A673 (cell line): ENCODE measurements at regions not wholly inside any gene's neighbourhood (a gene's known extent, or its start where the extent isn't known, plus 50 kb on each side); places are given as distances from the start of the nearest gene placed in this dataset.

Experiments
- BruUV-seq: library from RNA; stranded (reverse); fragments of 400-500 nt; replicated peaks from 2 replicates; lab custom pipeline; 2021; lab: Mats Ljungman, UMichigan
- CTCF ChIA-PET: fragments of 300-600 bp; sonication (Branson Sonifier 250); formaldehyde crosslinking; loops from one replicate; lab custom pipeline; 2022; ENCODE audit warnings: antibody characterized with exemption; lab: Charles Lee
- POLR2A ChIA-PET: fragments of 300-600 bp; sonication (Branson Sonifier 250); formaldehyde crosslinking; loops from one replicate; lab custom pipeline; 2022; ENCODE audit warnings: antibody characterized with exemption; ENCODE audit not compliant: low non-redundant PET; lab: Charles Lee
- DNase-seq: peaks from one replicate; pipeline ENCODE4 v3.0.0-alpha.2; 2015; ENCODE audit warnings: low spot score
- H3K27ac ChIP-seq: fragments of 200-600 bp; sonication (generic); 2 replicates; pipeline ENCODE4 v1.5.1; 2016; ENCODE audit warnings: mixed run types, low read depth, mild to moderate bottlenecking, mixed read lengths, antibody characterized with exemption, low read length; ENCODE audit not compliant: poor library complexity, severe bottlenecking
- H3K27me3 ChIP-seq: fragments of 200-600 bp; sonication (generic); replicated peaks from 2 replicates; pipeline ENCODE4 v1.6.1; 2017; ENCODE audit warnings: mixed run types, low read depth, mild to moderate bottlenecking, mixed read lengths, antibody characterized with exemption, low read length; ENCODE audit not compliant: insufficient read depth, poor library complexity
- H3K36me3 ChIP-seq: fragments of 200-600 bp; sonication (generic); 2 replicates; pipeline ENCODE4 v1.6.1; 2016; ENCODE audit warnings: mixed run types, mild to moderate bottlenecking, mixed read lengths, antibody characterized with exemption, low read length; ENCODE audit not compliant: insufficient read depth, poor library complexity, severe bottlenecking
- H3K4me1 ChIP-seq: fragments of 200-600 bp; sonication (generic); 2 replicates; pipeline ENCODE4 v1.6.1; 2017; ENCODE audit warnings: mixed run types, mild to moderate bottlenecking, mixed read lengths, antibody characterized with exemption, low read length; ENCODE audit not compliant: insufficient read depth, poor library complexity, severe bottlenecking
- H3K4me3 ChIP-seq: fragments of 200-600 bp; sonication (generic); 2 replicates; pipeline ENCODE4 v1.5.1; 2016; ENCODE audit warnings: low read depth, mixed run types, mild to moderate bottlenecking, mixed read lengths, low read length; ENCODE audit not compliant: poor library complexity, severe bottlenecking
- H3K9me3 ChIP-seq: fragments of 200-600 bp; sonication (generic); 2 replicates; pipeline ENCODE4 v1.6.1; 2016; ENCODE audit warnings: mixed run types, low read depth, mild to moderate bottlenecking, mixed read lengths, antibody characterized with exemption, low read length; ENCODE audit not compliant: poor library complexity, severe bottlenecking
- EZH2 ChIP-seq: fragments of 200-600 bp; sonication (generic); IDR thresholded peaks from 2 replicates; pipeline ENCODE4 v1.6.1; 2017; ENCODE audit warnings: borderline replicate concordance, low read depth, mild to moderate bottlenecking, mixed read lengths, antibody characterized with exemption, low read length; ENCODE audit not compliant: poor library complexity, severe bottlenecking
- intact Hi-C: fragments of 100-400 bp; cut with micrococcal nuclease; formaldehyde crosslinking; loops from one replicate; pipeline ENCODE4 v1.10.0; 2022; ENCODE audit not compliant: unreplicated experiment
- TF ChIP-seq, protein P1 (sequence below): fragments of 300-800, 200-600 bp; sonication (generic); conservative IDR thresholded peaks from 2 replicates; pipeline ENCODE4 v1.5.1; 2017; ENCODE audit warnings: low read depth, mild to moderate bottlenecking, antibody characterized with exemption, low read length, moderate library complexity, mixed read lengths

DNA sequence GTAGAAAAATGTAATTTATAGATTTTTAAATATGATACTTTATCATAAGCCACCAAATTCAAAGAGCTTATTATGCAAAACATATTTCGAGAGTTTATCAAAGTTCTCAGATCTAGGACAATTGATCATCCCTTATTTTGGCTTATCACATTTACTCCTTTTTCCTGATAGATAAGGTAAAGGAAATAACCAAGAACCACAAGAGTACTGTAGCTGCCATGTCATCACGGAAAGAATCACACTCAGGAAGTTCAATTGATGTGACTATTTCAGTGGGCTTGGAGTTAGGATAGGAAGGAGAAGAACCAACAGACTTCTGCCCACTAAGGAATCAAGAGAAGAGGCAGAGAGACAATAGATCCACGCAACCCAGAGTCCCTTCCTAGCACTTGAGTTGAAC is 142.7 kb upstream of the TMCO5A start:
- ChIA-PET POLR2A (no interaction called here), CTCF (no interaction called here)
- Histone ChIP-seq H3K27me3 (no peaks in the 10 kb centered on the region), H3K27ac (no peak overlapping the region), H3K4me1 (peaks cover 13% of the 10 kb centered on the region), H3K9me3 (no peaks in the 10 kb centered on the region), H3K36me3 (no peaks in the 10 kb centered on the region), H3K4me3 (no peak overlapping the region)
- intact Hi-C loops, result no loop called here
- TF ChIP-seq, protein P1, sequence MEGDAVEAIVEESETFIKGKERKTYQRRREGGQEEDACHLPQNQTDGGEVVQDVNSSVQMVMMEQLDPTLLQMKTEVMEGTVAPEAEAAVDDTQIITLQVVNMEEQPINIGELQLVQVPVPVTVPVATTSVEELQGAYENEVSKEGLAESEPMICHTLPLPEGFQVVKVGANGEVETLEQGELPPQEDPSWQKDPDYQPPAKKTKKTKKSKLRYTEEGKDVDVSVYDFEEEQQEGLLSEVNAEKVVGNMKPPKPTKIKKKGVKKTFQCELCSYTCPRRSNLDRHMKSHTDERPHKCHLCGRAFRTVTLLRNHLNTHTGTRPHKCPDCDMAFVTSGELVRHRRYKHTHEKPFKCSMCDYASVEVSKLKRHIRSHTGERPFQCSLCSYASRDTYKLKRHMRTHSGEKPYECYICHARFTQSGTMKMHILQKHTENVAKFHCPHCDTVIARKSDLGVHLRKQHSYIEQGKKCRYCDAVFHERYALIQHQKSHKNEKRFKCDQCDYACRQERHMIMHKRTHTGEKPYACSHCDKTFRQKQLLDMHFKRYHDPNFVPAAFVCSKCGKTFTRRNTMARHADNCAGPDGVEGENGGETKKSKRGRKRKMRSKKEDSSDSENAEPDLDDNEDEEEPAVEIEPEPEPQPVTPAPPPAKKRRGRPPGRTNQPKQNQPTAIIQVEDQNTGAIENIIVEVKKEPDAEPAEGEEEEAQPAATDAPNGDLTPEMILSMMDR, result no peak
- no peak for TF ChIP-seq EZH2
- no peak for DNase-seq
- no TSS peak for BruUV-seq

DNA sequence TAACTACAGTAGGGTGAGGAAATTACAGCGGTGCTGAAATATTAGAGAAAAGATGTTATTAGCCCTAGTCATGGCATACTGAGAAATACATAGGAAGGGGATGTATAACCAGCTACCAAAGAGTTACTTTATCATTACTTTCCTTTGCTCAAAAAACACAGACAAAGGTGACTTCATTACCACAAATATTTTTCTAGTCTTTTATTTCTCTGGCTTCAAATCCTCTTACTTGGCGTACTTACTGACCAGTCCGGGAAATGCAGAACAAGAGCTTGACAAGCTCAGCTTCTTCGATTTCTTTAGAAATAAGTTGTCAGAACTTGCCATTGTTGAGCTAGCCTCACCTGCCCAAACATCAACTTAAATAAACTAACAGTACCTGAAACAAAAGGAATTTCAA is 142.1 kb upstream of the TMCO5A start:
- no TSS peak for BruUV-seq
- Histone ChIP-seq H3K4me3 (no peak overlapping the region), H3K9me3 (no peaks in the 10 kb centered on the region), H3K27ac (no peak overlapping the region), H3K27me3 (no peaks in the 10 kb centered on the region), H3K36me3 (no peaks in the 10 kb centered on the region), H3K4me1 (peaks cover 13% of the 10 kb centered on the region)
- ChIA-PET CTCF (no interaction called here), POLR2A (no interaction called here)
- TF ChIP-seq EZH2, result no peak
- TF ChIP-seq, protein P1, result no peak
- intact Hi-C loops, result no loop called here
- DNase-seq, result no peak

DNA sequence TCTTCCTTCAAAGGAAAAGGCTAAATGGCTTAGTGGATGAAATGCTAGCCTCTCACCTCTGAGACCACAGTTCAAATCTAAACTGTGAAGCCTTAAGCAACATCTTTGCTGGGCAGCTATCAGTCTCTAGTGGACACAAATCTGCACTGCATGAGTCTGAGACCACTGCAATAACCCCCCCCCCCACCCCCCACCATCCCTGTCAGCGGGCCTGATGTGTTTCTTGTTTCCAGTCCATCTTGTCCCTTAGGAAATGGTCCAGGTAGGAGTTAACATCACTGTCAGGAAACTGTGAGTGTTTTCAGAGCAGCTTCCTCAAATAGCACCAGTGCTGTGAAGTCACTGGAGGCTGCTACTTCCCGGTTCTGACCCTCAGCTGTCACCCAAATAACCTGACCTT is 140.6 kb upstream of the TMCO5A start:
- H3K4me1 ChIP-seq, result peaks cover 13% of the 10 kb centered on the region
- no peak overlapping the region for H3K27ac ChIP-seq
- ChIA-PET POLR2A (no interaction called here), CTCF (interaction anchor here (0.6 kb wide), 2 partner anchors 90 to 100 kb away, joined by 3 to 11 read pairs; no protein-coding TSS in a partner anchor)
- no peaks in the 10 kb centered on the region for H3K9me3 ChIP-seq
- intact Hi-C loops, result no loop called here
- TF ChIP-seq, protein P1, result peak; percentile 41
- TF ChIP-seq EZH2, result no peak
- H3K27me3 ChIP-seq, result no peaks in the 10 kb centered on the region
- peak; percentile 12 for DNase-seq
- no TSS peak for BruUV-seq
- no peak overlapping the region for H3K4me3 ChIP-seq
- H3K36me3 ChIP-seq, result no peaks in the 10 kb centered on the region
